ENCODE measurements at regions not wholly inside any gene's neighbourhood (a gene's known extent, or its start where the extent isn't known, plus 50 kb on each side); places are given as distances from the start of the nearest gene placed in this dataset.

DNA sequence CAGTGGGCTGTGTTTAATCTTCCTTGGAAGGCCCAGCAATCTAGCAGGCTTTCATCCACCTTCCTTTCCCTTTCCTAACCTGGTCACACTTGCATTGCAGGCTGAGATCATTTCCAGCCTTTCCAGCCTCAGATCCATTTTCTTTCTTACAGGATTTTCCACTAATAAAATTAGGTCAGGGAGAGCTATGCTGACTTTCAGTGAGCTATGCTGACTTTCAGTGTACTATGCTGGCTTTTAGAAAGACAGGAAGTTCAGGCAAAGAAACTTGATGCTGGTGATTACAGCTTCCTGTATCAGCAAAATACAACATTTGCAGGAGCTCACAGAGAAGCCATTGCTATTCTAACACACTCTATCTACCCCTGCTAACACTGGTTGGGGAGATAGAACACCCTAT, 735.0 kb downstream of the CCDC85A start:
- in situ Hi-C loops (cut with HindIII; ENCODE audit: low pct_unique_long_range_greater_than_20kb, low sequenced_read_pairs): no loop called here
- no peak for DNase-seq (ENCODE audit: low read depth in 1 of 2, low spot score in 1 of 2)
- no peak for TF ChIP-seq JUND (IDR thresholded peaks at IDR 0.05; ENCODE audit: low read depth)

- DNase-seq (ENCODE audit: low read depth in 1 of 2, low spot score in 1 of 2): no peak
- TF ChIP-seq JUND (IDR thresholded peaks at IDR 0.05; ENCODE audit: low read depth): no peak
- in situ Hi-C loops (cut with HindIII; ENCODE audit: low pct_unique_long_range_greater_than_20kb, low sequenced_read_pairs): no loop called here
Observed at GRCh38 chr2:56933976-56934375, 750.2 kb downstream of the CCDC85A start.

DNA sequence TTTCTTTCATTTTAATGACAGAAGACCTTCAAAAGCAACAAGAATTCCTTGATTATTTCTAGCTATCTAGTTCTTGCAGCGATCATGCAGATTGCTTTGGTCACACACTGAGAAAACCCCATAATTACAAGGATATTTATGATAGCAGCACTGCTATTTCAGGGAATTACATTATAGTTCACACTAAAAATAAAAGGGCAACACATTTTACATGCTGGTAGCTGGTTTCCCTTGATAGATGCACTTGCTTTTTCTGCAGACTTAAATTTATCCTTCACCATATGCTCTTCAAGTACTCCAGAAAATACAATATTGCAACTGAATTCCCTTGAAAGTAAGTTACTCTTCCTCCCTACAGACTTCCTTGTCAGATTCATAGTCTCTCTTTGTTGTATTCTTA, 751.1 kb downstream of the CCDC85A start:
- TF ChIP-seq JUND (IDR thresholded peaks at IDR 0.05; ENCODE audit: low read depth): no peak
- in situ Hi-C loops (cut with HindIII; ENCODE audit: low pct_unique_long_range_greater_than_20kb, low sequenced_read_pairs): no loop called here
- DNase-seq (ENCODE audit: low read depth in 1 of 2, low spot score in 1 of 2): no peak

DNA sequence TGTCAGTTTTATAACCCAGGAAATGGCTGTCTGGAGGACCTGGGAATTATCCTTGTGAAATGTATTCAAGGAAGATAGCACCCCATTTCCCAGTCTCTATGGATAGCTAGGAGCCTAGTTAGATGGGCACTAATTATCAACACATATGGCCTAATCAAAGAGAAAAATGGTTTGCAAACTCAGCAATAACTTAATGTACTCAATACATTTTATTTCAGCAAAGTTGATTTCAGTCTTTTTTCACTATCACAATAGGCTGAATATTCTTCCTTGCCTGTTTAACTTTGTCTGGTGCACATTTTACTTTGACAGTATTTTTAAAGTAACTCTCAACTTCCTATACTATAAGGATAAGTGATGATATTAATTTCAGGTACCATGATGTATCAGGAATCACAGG, 756.3 kb downstream of the CCDC85A start:
- TF ChIP-seq JUND (IDR thresholded peaks at IDR 0.05; ENCODE audit: low read depth): no peak
- DNase-seq (ENCODE audit: low read depth in 1 of 2, low spot score in 1 of 2): no peak
- in situ Hi-C loops (cut with HindIII; ENCODE audit: low pct_unique_long_range_greater_than_20kb, low sequenced_read_pairs): no loop called here

GRCh38 chr2:56952871-56953270, 769.1 kb downstream of the CCDC85A start:
- no peak for DNase-seq (ENCODE audit: low read depth in 1 of 2, low spot score in 1 of 2)
- in situ Hi-C loops (cut with HindIII; ENCODE audit: low pct_unique_long_range_greater_than_20kb, low sequenced_read_pairs): no loop called here
- TF ChIP-seq JUND (IDR thresholded peaks at IDR 0.05; ENCODE audit: low read depth): no peak

DNA sequence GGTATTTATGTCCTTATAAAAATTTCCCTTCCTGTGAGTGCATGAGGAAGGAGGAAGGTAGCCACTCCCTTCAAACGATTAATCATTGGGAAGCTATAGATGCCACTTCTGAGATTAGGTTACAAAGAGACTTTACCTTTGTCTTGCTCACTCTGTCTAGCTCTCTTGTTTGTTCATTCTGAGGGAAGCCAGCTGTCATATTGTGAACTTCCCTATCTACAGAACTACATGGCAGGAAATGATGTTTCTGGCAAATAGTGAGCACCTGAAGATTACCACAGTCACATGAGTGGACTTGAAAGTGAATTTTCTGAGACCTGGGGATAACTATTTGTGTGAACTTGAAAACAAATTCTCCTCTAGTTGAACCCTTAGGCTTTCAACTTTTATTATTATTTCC, 776.8 kb downstream of the CCDC85A start:
- in situ Hi-C loops (cut with HindIII; ENCODE audit: low pct_unique_long_range_greater_than_20kb, low sequenced_read_pairs): no loop called here
- TF ChIP-seq JUND (IDR thresholded peaks at IDR 0.05; ENCODE audit: low read depth): no peak
- DNase-seq (ENCODE audit: low read depth in 1 of 2, low spot score in 1 of 2): no peak

GRCh38 chr2:56962673-56963072, 778.9 kb downstream of the CCDC85A start:
- no peak for TF ChIP-seq JUND (IDR thresholded peaks at IDR 0.05; ENCODE audit: low read depth)
- DNase-seq (ENCODE audit: low read depth in 1 of 2, low spot score in 1 of 2): no peak
- in situ Hi-C loops (cut with HindIII; ENCODE audit: low pct_unique_long_range_greater_than_20kb, low sequenced_read_pairs): no loop called here

DNA sequence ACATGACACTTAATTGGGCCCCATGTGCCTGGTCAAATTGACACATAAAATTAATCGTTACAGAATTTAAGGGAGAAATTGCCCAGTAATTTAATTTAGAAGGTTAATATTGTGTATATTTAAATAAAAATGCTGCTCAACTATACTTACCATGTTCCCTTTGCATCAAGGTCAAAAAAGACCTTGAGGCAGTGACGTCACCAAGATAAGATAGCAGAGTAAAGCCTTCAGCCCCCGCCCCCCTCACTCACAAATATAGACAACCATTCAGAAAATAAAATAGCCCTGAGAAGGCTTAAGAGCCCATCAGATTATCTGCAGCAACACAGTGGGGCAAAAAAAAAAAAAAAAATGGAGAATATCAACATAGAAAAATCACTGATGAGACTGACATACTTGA, 785.7 kb downstream of the CCDC85A start:
- DNase-seq (ENCODE audit: low read depth in 1 of 2, low spot score in 1 of 2): no peak
- in situ Hi-C loops (cut with HindIII; ENCODE audit: low pct_unique_long_range_greater_than_20kb, low sequenced_read_pairs): no loop called here
- TF ChIP-seq JUND (IDR thresholded peaks at IDR 0.05; ENCODE audit: low read depth): no peak

GRCh38 chr2:56971383-56971974, 787.7 kb downstream of the CCDC85A start:
- in situ Hi-C loops (cut with HindIII; ENCODE audit: low pct_unique_long_range_greater_than_20kb, low sequenced_read_pairs): no loop called here
- no peak for DNase-seq (ENCODE audit: low read depth in 1 of 2, low spot score in 1 of 2)
- TF ChIP-seq JUND (IDR thresholded peaks at IDR 0.05; ENCODE audit: low read depth): no peak

- in situ Hi-C loops (cut with HindIII; ENCODE audit: low pct_unique_long_range_greater_than_20kb, low sequenced_read_pairs): no loop called here
- DNase-seq (ENCODE audit: low read depth in 1 of 2, low spot score in 1 of 2): no peak
- no peak for TF ChIP-seq JUND (IDR thresholded peaks at IDR 0.05; ENCODE audit: low read depth)
Observed at GRCh38 chr2:56981554-56981953, 797.8 kb downstream of the CCDC85A start.

- peak in 1 of 2 experiments; percentile 39 for DNase-seq (ENCODE audit: low read depth in 1 of 2, low spot score in 1 of 2)
- no peak for TF ChIP-seq JUND (IDR thresholded peaks at IDR 0.05; ENCODE audit: low read depth)
- in situ Hi-C loops (cut with HindIII; ENCODE audit: low pct_unique_long_range_greater_than_20kb, low sequenced_read_pairs): no loop called here
Observed at GRCh38 chr2:56985609-56986008, 801.8 kb downstream of the CCDC85A start.

DNA sequence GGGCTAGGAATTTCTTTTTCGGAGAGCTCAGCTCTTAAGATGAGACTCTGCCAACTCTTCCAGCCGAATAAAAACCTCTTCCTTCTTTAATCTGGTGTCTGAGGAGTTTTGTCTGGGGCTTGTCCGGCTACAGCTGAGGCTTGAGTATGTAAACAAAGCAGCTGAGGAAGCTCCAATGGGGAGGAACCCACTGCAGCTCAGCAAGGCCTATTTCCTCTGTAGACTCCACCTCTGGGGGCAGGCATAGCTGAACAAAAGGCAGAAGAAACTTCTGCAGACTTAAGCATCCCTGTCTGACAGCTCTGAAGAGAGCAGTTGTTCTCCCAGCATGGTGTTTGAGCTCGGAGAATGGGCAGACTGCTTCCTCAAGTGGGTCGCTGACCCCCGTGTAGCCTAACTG, 838.7 kb downstream of the CCDC85A start:
- in situ Hi-C loops (cut with HindIII; ENCODE audit: low pct_unique_long_range_greater_than_20kb, low sequenced_read_pairs): no loop called here
- no peak for DNase-seq (ENCODE audit: low read depth in 1 of 2, low spot score in 1 of 2)
- TF ChIP-seq JUND (IDR thresholded peaks at IDR 0.05; ENCODE audit: low read depth): no peak

DNA sequence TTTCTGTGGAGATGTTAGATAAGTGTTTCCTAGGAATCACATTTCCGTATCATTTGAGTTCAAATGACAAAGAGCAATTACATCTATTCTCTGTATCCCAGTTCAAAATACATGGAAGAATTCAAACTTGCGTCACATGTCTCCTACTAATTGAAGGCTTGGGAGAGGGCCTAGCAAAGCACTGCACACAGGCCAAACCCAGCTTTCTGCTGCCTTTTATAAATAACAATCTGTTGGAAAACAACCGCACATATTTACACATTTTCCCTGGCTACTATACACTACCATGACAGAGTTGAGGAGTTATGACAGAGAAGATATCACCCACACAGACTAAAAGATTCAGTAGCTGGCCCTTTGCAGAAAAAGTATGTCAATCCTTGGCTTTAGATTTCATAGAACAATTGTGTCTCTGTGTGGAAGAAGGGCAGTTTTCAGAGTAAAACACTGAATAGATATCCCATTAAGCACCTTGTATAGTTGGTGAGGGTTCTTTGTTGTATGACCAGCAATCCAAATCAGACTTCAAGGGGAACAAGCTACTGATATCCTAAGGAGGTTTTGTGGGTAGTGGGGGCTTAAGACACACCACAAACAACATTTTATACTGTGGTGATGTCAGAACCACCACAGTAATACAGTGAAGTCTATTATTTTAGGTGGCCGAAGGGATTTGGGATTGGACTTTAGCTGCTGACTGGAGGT, 861.3 kb downstream of the CCDC85A start:
- DNase-seq (ENCODE audit: low read depth in 1 of 2, low spot score in 1 of 2): no peak
- in situ Hi-C loops (cut with HindIII; ENCODE audit: low pct_unique_long_range_greater_than_20kb, low sequenced_read_pairs): no loop called here
- TF ChIP-seq JUND (IDR thresholded peaks at IDR 0.05; ENCODE audit: low read depth): no peak

DNA sequence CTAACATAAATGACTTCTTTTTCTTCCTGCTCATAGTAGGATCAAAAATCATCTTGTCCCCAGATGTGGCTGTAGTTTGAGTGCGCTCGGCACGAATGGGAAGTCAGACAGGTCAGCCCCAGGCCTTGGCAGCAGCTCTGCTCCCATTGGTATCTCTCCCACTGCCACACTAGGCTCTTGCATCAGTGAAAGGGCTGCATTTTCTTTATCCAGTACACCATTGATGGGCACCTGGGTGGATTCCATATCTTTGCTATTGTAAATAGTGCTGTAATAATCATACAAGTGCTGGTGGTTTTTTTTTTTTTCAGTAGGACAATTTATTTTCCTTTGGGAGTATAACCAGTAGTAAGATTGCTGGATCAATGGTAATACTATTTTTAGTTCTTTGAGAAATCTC, 865.5 kb downstream of the CCDC85A start:
- in situ Hi-C loops (cut with HindIII; ENCODE audit: low pct_unique_long_range_greater_than_20kb, low sequenced_read_pairs): no loop called here
- TF ChIP-seq JUND (IDR thresholded peaks at IDR 0.05; ENCODE audit: low read depth): no peak
- no peak for DNase-seq (ENCODE audit: low read depth in 1 of 2, low spot score in 1 of 2)

All from T47D (cell line).